OCI-LY3 (cell line): ENCODE measurements at regions not wholly inside any gene's neighbourhood (a gene's known extent, or its start where the extent isn't known, plus 50 kb on each side); places are given as distances from the start of the nearest gene placed in this dataset.

Experiments
- EZH2phosphoT487 ChIP-seq: fragments of 200-600 bp; shearing (Covaris generic); IDR thresholded peaks from 2 replicates; pipeline ENCODE4 v1.6.1; 2018; ENCODE audit warnings: antibody characterized with exemption, mixed run types, low read depth
- TF ChIP-seq, protein P1 (sequence below): fragments of 200-600, 300-600 bp; sonication (generic); IDR thresholded peaks from 2 replicates; pipeline ENCODE4 v1.5.1; 2014; ENCODE audit warnings: antibody characterized with exemption, low read length, low read depth

DNA sequence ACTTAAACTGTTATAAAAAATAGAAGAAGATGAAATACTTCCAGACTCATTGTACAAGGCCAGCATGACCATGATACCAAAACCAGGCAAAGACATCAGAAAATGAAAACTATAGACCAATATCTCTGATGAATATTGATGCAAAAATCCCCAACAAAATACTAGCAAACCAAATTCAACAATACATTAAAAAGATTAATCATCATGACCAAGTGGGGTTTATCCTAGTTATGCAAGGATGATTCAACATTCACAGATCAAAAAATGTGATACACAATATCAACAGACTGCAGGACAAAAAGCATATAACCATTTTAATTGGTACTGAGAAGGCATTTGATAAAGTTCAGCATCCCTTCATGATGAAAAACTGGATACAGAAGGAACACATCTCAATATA, 824.5 kb upstream of the RAG2 start:
- TF ChIP-seq, protein P1, sequence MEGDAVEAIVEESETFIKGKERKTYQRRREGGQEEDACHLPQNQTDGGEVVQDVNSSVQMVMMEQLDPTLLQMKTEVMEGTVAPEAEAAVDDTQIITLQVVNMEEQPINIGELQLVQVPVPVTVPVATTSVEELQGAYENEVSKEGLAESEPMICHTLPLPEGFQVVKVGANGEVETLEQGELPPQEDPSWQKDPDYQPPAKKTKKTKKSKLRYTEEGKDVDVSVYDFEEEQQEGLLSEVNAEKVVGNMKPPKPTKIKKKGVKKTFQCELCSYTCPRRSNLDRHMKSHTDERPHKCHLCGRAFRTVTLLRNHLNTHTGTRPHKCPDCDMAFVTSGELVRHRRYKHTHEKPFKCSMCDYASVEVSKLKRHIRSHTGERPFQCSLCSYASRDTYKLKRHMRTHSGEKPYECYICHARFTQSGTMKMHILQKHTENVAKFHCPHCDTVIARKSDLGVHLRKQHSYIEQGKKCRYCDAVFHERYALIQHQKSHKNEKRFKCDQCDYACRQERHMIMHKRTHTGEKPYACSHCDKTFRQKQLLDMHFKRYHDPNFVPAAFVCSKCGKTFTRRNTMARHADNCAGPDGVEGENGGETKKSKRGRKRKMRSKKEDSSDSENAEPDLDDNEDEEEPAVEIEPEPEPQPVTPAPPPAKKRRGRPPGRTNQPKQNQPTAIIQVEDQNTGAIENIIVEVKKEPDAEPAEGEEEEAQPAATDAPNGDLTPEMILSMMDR: no peak
- TF ChIP-seq EZH2phosphoT487: no peak
